Type B pancreatic cell (in vitro differentiated cells): ENCODE measurements at regions not wholly inside any gene's neighbourhood (a gene's known extent, or its start where the extent isn't known, plus 50 kb on each side); places are given as distances from the start of the nearest gene placed in this dataset.

Experiments used
- DNase-seq: peaks from one replicate; pipeline ENCODE4 v3.0.0; 2021; ENCODE audit warnings: mixed read lengths; ENCODE audit not compliant: unreplicated experiment; ENCODE audit errors: extremely low spot score
- H3K27ac Mint-ChIP-seq: 2 replicates; pipeline ENCODE4 v1.8.0; 2021; ENCODE audit warnings: mild to moderate bottlenecking, mixed read lengths
- H3K27me3 Mint-ChIP-seq: 2 replicates; pipeline ENCODE4 v1.8.0; 2021; ENCODE audit warnings: mixed read lengths
- H3K36me3 Mint-ChIP-seq: 2 replicates; pipeline ENCODE4 v1.8.0; 2021; ENCODE audit warnings: mixed read lengths
- H3K4me1 Mint-ChIP-seq: one replicate; pipeline ENCODE4 v1.8.0; 2021; ENCODE audit warnings: mixed read lengths; ENCODE audit not compliant: unreplicated experiment
- H3K4me3 Mint-ChIP-seq: 2 replicates; pipeline ENCODE4 v1.8.0; 2021; ENCODE audit warnings: mild to moderate bottlenecking, mixed read lengths
- H3K9me3 Mint-ChIP-seq: 2 replicates; pipeline ENCODE4 v1.8.0; 2021; ENCODE audit warnings: mixed read lengths
- CTCF ChIP-seq: fragments of 200-600 bp; sonication (generic); conservative IDR thresholded peaks from 2 replicates; pipeline ENCODE4 v1.5.0; 2021; ENCODE audit warnings: antibody characterized with exemption, mild to moderate bottlenecking

- no peaks in the 10 kb centered on the region for H3K27me3 Mint-ChIP-seq
- no peak for TF ChIP-seq CTCF
These were observed 327.2 kb upstream of the AKR1E2 start for GRCh38 chr10:4498711-4499251.

GRCh38 chr10:4494551-4494950 is 331.5 kb upstream of the AKR1E2 start:
- no peaks in the 10 kb centered on the region for H3K9me3 Mint-ChIP-seq
- no peaks in the 10 kb centered on the region for H3K27me3 Mint-ChIP-seq
- DNase-seq, result no peak
- no peak overlapping the region for H3K27ac Mint-ChIP-seq
- H3K36me3 Mint-ChIP-seq, result no peaks in the 10 kb centered on the region
- TF ChIP-seq CTCF, result no peak
- no peak overlapping the region for H3K4me3 Mint-ChIP-seq
- peaks cover 6% of the 10 kb centered on the region for H3K4me1 Mint-ChIP-seq

More at GRCh38 chr10:4498711-4499251, 327.2 kb upstream of the AKR1E2 start:
- H3K4me3 Mint-ChIP-seq, result no peak overlapping the region
- H3K36me3 Mint-ChIP-seq, result no peaks in the 10 kb centered on the region
- H3K9me3 Mint-ChIP-seq, result no peaks in the 10 kb centered on the region
- H3K27ac Mint-ChIP-seq, result no peak overlapping the region
- DNase-seq, result no peak
- H3K4me1 Mint-ChIP-seq, result peaks cover 10% of the 10 kb centered on the region

GRCh38 chr10:4492202-4492601 is 333.8 kb upstream of the AKR1E2 start:
- Mint-ChIP-seq H3K4me3 (no peak overlapping the region), H3K27me3 (no peaks in the 10 kb centered on the region), H3K36me3 (no peaks in the 10 kb centered on the region), H3K27ac (no peak overlapping the region), H3K9me3 (no peaks in the 10 kb centered on the region), H3K4me1 (peaks cover 3% of the 10 kb centered on the region)
- DNase-seq, result no peak
- no peak for TF ChIP-seq CTCF

- Mint-ChIP-seq H3K36me3 (no peaks in the 10 kb centered on the region), H3K27me3 (no peaks in the 10 kb centered on the region), H3K27ac (no peak overlapping the region), H3K9me3 (no peaks in the 10 kb centered on the region), H3K4me3 (no peak overlapping the region), H3K4me1 (peaks cover 3% of the 10 kb centered on the region)
- no peak for DNase-seq
- no peak for TF ChIP-seq CTCF
These were observed 337.1 kb upstream of the AKR1E2 start for GRCh38 chr10:4488904-4489303.

- Mint-ChIP-seq H3K9me3 (no peaks in the 10 kb centered on the region), H3K36me3 (no peaks in the 10 kb centered on the region), H3K4me1 (peaks cover 3% of the 10 kb centered on the region), H3K4me3 (no peak overlapping the region), H3K27ac (no peak overlapping the region), H3K27me3 (no peaks in the 10 kb centered on the region)
- DNase-seq, result no peak
- TF ChIP-seq CTCF, result no peak
These were observed 340.4 kb upstream of the AKR1E2 start for GRCh38 chr10:4485636-4486035.

GRCh38 chr10:4483811-4484210 is 342.2 kb upstream of the AKR1E2 start:
- Mint-ChIP-seq H3K36me3 (no peaks in the 10 kb centered on the region), H3K9me3 (peaks cover 6% of the 10 kb centered on the region), H3K27me3 (no peaks in the 10 kb centered on the region), H3K4me1 (peaks cover under 1% of the 10 kb centered on the region), H3K4me3 (no peak overlapping the region), H3K27ac (no peak overlapping the region)
- DNase-seq, result no peak
- TF ChIP-seq CTCF, result no peak
